C1 segment of cervical spinal cord (tissue), 14 donors: ENCODE measurements at regions not wholly inside any gene's neighbourhood (a gene's known extent, or its start where the extent isn't known, plus 50 kb on each side); places are given as distances from the start of the nearest gene placed in this dataset.
"Not testable (repeated sequence)": the region's sequence is repeated elsewhere in the genome, so short reads cannot be mapped to it uniquely, and the experiment has no call there.

Experiments used
- DNase-seq, 14 donors: peaks; one replicate each; lab custom pipeline; 2025; lab: John Stamatoyannopoulos, UW

GRCh38 chr18:35871337-35871736 lies 101.1 kb upstream of the RMP24 start:
- no peak for DNase-seq

DNA sequence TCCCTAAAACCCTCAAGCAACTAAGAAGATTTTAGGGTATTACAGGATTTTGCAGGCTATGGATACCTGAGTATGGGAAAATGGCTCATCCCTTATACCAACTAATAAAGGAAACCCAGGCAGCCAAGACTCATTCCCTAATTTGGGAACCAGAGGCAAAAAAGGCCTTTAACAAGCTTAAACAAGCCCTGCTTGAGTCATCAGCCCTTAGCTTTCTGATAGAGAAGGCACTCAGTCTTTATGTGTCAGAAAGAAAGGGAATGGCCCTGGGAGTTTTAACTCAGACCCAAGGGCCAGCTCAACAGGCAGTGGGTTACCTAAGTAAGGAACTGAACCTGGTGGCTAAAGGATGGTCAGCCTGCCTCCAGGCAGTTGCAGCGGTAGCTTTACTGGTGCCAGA lies 96.9 kb upstream of the RMP24 start:
- no peak for DNase-seq

GRCh38 chr18:35876243-35876642 lies 96.2 kb upstream of the RMP24 start:
- DNase-seq, result no peak

DNA sequence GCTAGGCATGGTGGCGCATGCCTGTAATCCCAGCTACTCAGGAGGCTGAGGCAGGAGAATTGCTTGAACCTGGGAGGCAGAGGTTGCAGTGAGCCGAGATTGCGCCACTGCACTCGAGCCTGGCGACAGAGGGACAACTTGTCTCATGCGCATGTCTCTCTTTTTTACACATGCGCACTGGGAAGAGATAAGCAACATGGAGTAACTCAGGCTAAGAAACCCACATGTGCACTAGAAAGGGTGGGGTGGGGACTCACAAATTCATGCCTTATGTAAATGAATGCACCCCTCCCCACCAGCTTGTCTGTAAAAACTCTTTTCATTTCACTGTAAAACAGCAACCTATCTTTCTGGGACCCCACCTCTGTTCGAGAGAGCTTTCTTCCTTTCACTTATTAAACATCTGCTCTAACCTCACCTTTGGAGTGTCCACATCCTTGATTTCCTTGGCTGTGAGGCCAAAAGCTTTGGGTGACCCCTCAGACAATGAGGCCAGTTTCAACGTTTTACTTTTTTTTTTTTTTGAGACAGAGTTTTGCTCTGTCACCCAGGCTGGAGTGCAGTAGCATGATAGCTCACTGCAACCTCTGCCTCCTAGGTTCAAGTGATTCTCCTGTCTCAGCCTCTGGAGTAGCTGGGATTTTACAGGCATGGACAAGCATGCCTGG lies 91.6 kb upstream of the RMP24 start:
- no peak for DNase-seq

DNA sequence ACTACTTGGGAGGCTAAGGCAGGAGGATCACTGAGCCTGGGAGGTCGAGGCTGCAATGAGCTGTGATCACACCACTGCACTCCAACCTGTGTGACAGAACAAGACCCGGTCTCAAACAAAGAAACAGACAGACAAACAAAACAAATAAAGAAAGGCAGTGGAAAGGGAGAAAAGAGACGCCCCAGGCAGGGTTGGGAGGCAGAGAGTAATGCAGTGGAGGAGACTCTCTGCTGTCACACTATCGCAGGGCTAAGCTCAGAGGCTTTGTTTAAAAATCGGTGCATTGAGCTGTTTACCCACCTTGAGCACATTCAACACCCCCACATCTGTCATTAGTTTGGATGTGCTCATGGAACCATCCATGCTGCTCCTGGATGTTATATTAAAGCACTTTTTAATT lies 84.2 kb upstream of the RMP24 start:
- DNase-seq, result no peak

DNA sequence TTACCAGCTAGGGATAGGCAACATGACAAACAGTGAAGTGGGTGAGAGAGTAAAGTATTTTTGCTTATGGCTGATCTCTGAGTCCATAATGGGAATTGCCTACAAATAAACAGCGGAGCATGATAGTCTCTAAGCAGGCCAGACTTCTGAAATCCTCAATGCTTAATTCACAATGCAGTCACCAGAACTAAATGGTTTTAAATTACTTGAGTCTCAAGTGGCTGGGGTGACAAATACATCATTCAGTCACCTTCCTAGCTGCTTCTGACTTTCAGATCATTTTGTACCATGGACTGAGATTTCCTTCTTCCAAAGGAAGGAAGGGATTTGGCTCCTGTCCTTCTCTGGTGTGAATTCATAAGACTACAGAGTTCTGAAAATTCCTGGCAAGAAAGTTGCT lies 82.8 kb upstream of the RMP24 start:
- no peak for DNase-seq

GRCh38 chr18:35890323-35890722 lies 82.2 kb upstream of the RMP24 start:
- no peak for DNase-seq

- no peak for DNase-seq
These were observed 80.4 kb upstream of the RMP24 start for GRCh38 chr18:35892118-35892517.

DNA sequence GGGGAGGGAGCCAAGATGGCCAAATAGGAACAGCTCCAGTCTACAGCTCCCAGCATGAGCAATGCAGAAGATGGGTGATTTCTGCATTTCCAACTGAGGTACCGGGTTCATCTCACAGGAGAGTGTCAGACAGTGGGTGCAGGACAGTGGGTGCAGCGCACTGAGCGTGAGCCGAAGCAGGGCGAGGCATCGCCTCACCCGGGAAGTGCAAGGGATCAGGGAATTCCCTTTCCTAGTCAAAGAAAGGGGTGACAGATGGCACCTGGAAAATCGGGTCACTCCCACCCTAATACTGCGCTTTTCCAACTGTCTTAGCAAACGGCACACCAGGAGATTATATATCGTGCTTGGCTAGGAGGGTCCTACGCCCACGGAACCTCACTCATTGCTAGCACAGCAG lies 75.0 kb upstream of the RMP24 start:
- DNase-seq, result not testable (repeated sequence)

DNA sequence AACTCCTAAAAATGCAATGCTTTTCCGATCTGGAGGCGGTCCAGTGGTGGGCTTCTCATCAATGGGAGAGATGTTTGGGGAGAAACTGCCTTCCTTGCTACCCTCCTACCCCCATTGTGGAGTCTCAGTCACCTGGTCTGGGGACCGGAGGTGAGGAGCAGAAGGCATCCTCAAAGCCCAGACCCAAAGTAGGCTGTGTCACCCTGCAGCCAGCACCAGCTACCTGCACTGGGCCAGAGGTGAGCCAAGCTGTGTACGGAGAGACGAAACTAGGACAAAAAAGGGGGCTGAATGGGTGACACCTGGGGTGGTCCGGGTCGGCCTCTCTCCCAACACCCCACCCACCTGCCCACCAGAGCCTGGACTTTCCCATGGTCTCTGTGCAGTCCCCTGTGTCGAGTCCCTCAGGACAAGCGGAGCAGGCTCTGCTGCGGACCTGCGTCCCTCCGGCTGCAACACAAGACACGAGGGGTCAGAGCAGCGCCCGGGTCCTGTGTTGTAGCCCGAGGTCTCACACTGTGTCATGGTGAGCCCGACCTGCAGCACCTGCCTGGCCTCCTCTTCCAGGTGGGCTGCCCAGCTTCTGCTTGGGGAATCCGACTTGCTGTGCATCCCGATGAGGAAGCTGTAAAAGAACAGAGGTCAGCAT lies 68.0 kb upstream of the RMP24 start:
- DNase-seq, result no peak

- DNase-seq, result no peak
These were observed 67.0 kb upstream of the RMP24 start for GRCh38 chr18:35905436-35905835.

- DNase-seq, result not testable (repeated sequence)
These were observed 66.2 kb upstream of the RMP24 start for GRCh38 chr18:35906291-35906690.

DNA sequence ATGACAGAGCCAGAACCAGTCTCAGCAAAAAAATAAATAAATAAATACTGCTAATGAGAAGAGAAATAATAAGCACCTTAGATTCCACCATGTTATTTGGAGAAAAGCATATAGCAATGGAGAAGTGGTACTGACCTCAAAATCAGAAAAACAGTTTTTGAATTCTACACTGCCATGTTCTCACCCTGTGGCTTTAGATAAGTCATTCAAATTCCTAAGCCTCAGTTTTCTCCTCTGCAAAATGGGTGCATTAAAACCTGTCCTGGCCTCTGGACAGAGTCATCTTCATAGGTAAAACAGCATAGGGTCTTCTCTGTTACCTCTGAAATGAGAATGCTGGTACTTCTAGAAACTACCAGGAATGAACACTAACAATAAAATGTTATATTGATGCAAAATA lies 62.2 kb upstream of the RMP24 start:
- no peak for DNase-seq

- no peak for DNase-seq
These were observed 60.1 kb upstream of the RMP24 start for GRCh38 chr18:35912332-35912731.

- DNase-seq, result no peak
These were observed 57.4 kb upstream of the RMP24 start for GRCh38 chr18:35915056-35915455.

DNA sequence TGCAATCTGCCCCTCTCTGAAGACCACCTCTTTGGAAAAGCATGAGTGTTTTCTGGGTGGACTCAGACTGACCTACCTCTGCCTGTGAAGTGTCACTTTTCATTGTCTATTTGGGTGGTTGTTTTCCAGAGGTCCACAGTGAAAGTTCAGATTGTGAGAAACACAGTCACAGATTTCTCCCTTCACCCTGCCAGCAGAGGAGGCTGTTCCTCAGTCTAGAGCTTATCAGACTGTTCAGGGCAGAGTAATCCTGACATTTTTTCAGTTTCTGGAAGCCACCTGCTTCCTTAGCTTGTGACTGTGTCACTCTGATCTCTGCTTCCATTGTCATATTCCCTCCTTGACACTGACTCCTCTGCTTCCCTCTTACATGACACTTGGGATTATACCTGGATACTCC lies 55.4 kb upstream of the RMP24 start:
- DNase-seq, result no peak

DNA sequence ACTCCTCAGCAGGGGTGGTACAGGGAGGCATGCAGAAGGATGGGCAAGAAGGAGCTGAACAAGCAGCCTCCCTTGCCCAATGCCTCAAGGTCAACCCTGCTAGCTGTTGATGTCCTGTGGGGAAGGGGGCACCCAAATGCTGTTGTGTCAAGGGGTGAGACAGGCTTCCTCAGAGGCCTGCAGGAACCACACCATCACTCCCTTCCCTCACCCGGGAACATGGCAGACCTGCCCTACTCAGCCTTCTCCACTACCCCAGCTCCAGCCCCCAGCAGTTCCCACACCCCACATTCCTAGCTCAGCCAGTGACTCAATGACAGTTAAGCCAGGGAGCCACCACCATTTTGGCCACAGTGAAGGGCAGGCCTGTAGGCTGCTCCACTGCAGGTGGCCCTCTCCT lies 53.9 kb upstream of the RMP24 start:
- DNase-seq, result no peak

DNA sequence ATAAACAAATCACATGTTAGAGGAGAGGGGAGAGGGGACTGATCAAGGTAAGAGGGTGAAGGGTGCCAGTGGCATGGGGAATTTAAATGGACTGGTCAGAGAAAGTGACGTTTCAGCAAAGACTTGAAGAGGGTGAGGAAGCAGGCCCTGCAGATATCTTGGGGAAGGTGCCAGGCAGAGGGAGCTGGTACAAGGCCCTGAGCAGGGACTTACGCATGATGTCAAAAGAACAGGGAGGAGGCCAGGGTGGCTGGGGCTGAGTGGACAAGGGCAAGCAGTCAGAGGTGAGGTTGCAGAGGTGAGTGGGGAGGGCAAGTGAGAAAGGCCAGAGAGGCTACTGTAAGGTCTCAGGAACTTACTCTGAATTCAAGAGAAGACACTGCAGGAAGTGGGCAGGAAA lies 53.3 kb upstream of the RMP24 start:
- no peak for DNase-seq

DNA sequence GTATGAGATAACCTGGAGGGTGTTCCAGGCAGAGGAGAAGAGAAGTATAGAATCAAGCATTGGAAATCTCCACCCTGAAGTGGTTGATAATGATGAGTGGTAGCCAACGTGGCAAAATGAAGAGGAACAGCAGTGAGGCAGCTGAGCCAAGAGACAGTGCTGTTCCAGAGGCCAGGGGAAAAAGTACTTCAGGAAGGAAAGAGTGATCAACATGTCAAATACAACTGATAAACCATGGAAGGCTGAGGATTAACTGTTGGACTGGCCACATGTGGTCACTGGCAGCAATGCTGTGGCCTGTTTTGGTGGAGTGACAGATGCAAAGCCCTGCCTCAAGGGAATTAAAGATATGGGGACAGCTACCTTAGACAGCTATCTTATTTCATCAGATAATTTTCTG lies 51.9 kb upstream of the RMP24 start:
- DNase-seq, result no peak
